Epithelial cell of esophagus (primary cell): ENCODE measurements at regions not wholly inside any gene's neighbourhood (a gene's known extent, or its start where the extent isn't known, plus 50 kb on each side); places are given as distances from the start of the nearest gene placed in this dataset.

Experiments used
- DNase-seq: peaks from one replicate; pipeline ENCODE4 v3.0.0; 2010; ENCODE audit warnings: low read depth
- H3K4me3 ChIP-seq: 2 replicates; pipeline ENCODE4 v1.5.1; 2011; ENCODE audit warnings: mild to moderate bottlenecking, low read length, control low read depth
- CTCF ChIP-seq: IDR thresholded peaks from 2 replicates; pipeline ENCODE4 v1.5.1; 2011; ENCODE audit warnings: low read depth, mild to moderate bottlenecking, low read length, control low read depth, inconsistent platforms; ENCODE audit not compliant: insufficient read depth; ENCODE audit errors: missing control alignments

- DNase-seq: no peak
- no peak overlapping the region for H3K4me3 ChIP-seq
- TF ChIP-seq CTCF: no peak
Observed at GRCh38 chr18:71250191-71250590, 961.3 kb downstream of the SOCS6 start.

- TF ChIP-seq CTCF: no peak
- H3K4me3 ChIP-seq: no peak overlapping the region
- no peak for DNase-seq
Observed at GRCh38 chr18:71249791-71250190, 960.9 kb downstream of the SOCS6 start.

- H3K4me3 ChIP-seq: no peak overlapping the region
- no peak for DNase-seq
- TF ChIP-seq CTCF: no peak
Observed at GRCh38 chr18:71242981-71243380, 954.1 kb downstream of the SOCS6 start.

- no peak overlapping the region for H3K4me3 ChIP-seq
- no peak for TF ChIP-seq CTCF
- DNase-seq: no peak
Observed at GRCh38 chr18:71238974-71239624, 950.3 kb downstream of the SOCS6 start.

- H3K4me3 ChIP-seq: no peak overlapping the region
- DNase-seq: no peak
- TF ChIP-seq CTCF: no peak
Observed at GRCh38 chr18:71237641-71238040, 948.8 kb downstream of the SOCS6 start.

GRCh38 chr18:71233177-71233576, 944.3 kb downstream of the SOCS6 start:
- no peak for DNase-seq
- no peak overlapping the region for H3K4me3 ChIP-seq
- no peak for TF ChIP-seq CTCF

- no peak for TF ChIP-seq CTCF
- DNase-seq: peak; percentile 1
- no peak overlapping the region for H3K4me3 ChIP-seq
Observed at GRCh38 chr18:71223486-71223885, 934.6 kb downstream of the SOCS6 start.
